ENCODE measurements at regions not wholly inside any gene's neighbourhood (a gene's known extent, or its start where the extent isn't known, plus 50 kb on each side); places are given as distances from the start of the nearest gene placed in this dataset.
"Not testable (repeated sequence)": the region's sequence is repeated elsewhere in the genome, so short reads cannot be mapped to it uniquely, and the experiment has no call there.

GRCh38 chr5:89178541-89178940, 295.6 kb upstream of the MEF2C start:
- H3K27me3 Mint-ChIP-seq (ENCODE audit: low read depth, unreplicated experiment), result no peaks in the 10 kb centered on the region
- Histone ChIP-seq H3K79me2 (ENCODE audit: insufficient read depth, low read length) (no peaks in the 10 kb centered on the region), H3K9ac (ENCODE audit: low read length) (no peak overlapping the region), H3K27me3 (ENCODE audit: insufficient read depth, low read length) (no peaks in the 10 kb centered on the region), H3K4me3 (ENCODE audit: insufficient read depth, low read depth, low read length) (no peak overlapping the region), H3K9me3 (ENCODE audit: insufficient read depth, low read depth, low read length) (no peaks in the 10 kb centered on the region), H3K4me1 (ENCODE audit: insufficient read depth, low read length) (no peaks in the 10 kb centered on the region), H3K27ac (ENCODE audit: low read depth, low read length) (no peak overlapping the region), H4K20me1 (ENCODE audit: insufficient read depth, low read length) (no peaks in the 10 kb centered on the region), H3K36me3 (ENCODE audit: insufficient read depth, low read length) (no peaks in the 10 kb centered on the region), H3K4me2 (ENCODE audit: low read length) (no peak overlapping the region), H2AFZ (ENCODE audit: low read depth, low read length) (no peak overlapping the region)
- H3K4me1 Mint-ChIP-seq (ENCODE audit: low read depth, unreplicated experiment), result peaks cover 3% of the 10 kb centered on the region
- FAIRE-seq, result no peak
- DNase-seq (ENCODE audit: low read depth), result no peak
- H3K27ac Mint-ChIP-seq (ENCODE audit: unreplicated experiment), result no peak overlapping the region
- H3K9me3 Mint-ChIP-seq (ENCODE audit: unreplicated experiment), result no peaks in the 10 kb centered on the region
- no peak for TF ChIP-seq EZH2 (IDR thresholded peaks at IDR 0.05; ENCODE audit: insufficient read depth, low read length)
- TF ChIP-seq CTCF (IDR thresholded peaks at IDR 0.05; ENCODE audit: insufficient read depth, low read depth, low read length), result no peak
- H3K4me3 Mint-ChIP-seq (ENCODE audit: unreplicated experiment), result no peak overlapping the region
- no peaks in the 10 kb centered on the region for H3K36me3 Mint-ChIP-seq (ENCODE audit: low read depth, unreplicated experiment)

DNA sequence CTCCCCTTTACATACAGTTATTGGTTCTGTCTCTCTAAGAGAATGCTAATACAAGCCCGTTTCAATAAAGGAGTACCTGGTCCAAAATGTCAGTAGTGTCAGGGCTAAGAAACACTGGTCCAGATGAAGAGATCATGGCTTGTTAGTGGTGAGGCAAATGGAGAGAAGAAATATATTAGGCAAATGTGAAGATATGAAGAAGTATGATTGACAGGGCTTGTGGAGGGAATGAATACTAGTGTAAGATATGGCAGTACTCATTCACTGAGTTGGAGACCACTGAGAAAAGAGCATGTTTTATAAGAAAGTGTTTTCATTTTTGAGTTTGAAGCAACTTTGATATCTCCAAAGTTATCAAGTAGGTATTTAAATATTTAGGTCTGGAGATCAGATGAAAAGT, 290.5 kb upstream of the MEF2C start:
- H3K27me3 Mint-ChIP-seq (ENCODE audit: low read depth, unreplicated experiment), result no peaks in the 10 kb centered on the region
- Histone ChIP-seq H3K4me2 (ENCODE audit: low read length) (no peak overlapping the region), H3K27me3 (ENCODE audit: insufficient read depth, low read length) (no peaks in the 10 kb centered on the region), H3K79me2 (ENCODE audit: insufficient read depth, low read length) (no peaks in the 10 kb centered on the region), H3K4me1 (ENCODE audit: insufficient read depth, low read length) (no peaks in the 10 kb centered on the region), H3K36me3 (ENCODE audit: insufficient read depth, low read length) (no peaks in the 10 kb centered on the region), H4K20me1 (ENCODE audit: insufficient read depth, low read length) (no peaks in the 10 kb centered on the region), H2AFZ (ENCODE audit: low read depth, low read length) (no peak overlapping the region), H3K9me3 (ENCODE audit: insufficient read depth, low read depth, low read length) (no peaks in the 10 kb centered on the region), H3K9ac (ENCODE audit: low read length) (no peak overlapping the region), H3K4me3 (ENCODE audit: insufficient read depth, low read depth, low read length) (no peak overlapping the region), H3K27ac (ENCODE audit: low read depth, low read length) (no peak overlapping the region)
- H3K4me3 Mint-ChIP-seq (ENCODE audit: unreplicated experiment), result no peak overlapping the region
- H3K4me1 Mint-ChIP-seq (ENCODE audit: low read depth, unreplicated experiment), result no peaks in the 10 kb centered on the region
- TF ChIP-seq CTCF (IDR thresholded peaks at IDR 0.05; ENCODE audit: insufficient read depth, low read depth, low read length), result no peak
- no peak for TF ChIP-seq EZH2 (IDR thresholded peaks at IDR 0.05; ENCODE audit: insufficient read depth, low read length)
- no peaks in the 10 kb centered on the region for H3K9me3 Mint-ChIP-seq (ENCODE audit: unreplicated experiment)
- no peak for DNase-seq (ENCODE audit: low read depth)
- no peak for FAIRE-seq
- H3K36me3 Mint-ChIP-seq (ENCODE audit: low read depth, unreplicated experiment), result no peaks in the 10 kb centered on the region
- no peak overlapping the region for H3K27ac Mint-ChIP-seq (ENCODE audit: unreplicated experiment)

DNA sequence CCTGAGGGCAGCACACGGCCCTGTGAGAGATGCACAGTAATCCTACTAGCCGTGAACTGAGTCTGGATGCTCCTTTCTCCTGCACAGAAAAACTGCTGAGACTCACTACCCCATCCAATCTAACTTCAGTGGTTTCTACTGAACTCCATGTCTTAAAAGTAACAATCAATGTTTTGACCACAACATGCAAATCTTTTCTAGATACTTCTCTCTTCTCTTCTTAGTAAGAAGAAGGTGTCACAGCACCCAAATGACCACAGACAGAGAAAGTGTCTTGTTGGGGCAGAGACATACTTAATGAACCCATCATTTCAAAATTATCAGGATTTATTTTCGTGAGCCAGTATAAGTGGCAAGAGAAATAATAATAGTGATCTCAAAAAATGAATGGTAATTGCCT, 285.8 kb upstream of the MEF2C start:
- H3K4me1 Mint-ChIP-seq (ENCODE audit: low read depth, unreplicated experiment), result no peaks in the 10 kb centered on the region
- no peak overlapping the region for H3K27ac Mint-ChIP-seq (ENCODE audit: unreplicated experiment)
- peaks cover 3% of the 10 kb centered on the region for H3K9me3 Mint-ChIP-seq (ENCODE audit: unreplicated experiment)
- no peak overlapping the region for H3K4me3 ChIP-seq (ENCODE audit: insufficient read depth, low read depth, low read length)
- no peaks in the 10 kb centered on the region for H3K9me3 ChIP-seq (ENCODE audit: insufficient read depth, low read depth, low read length)
- no peaks in the 10 kb centered on the region for H3K4me1 ChIP-seq (ENCODE audit: insufficient read depth, low read length)
- DNase-seq (ENCODE audit: low read depth), result no peak
- H4K20me1 ChIP-seq (ENCODE audit: insufficient read depth, low read length), result no peaks in the 10 kb centered on the region
- no peak for TF ChIP-seq EZH2 (IDR thresholded peaks at IDR 0.05; ENCODE audit: insufficient read depth, low read length)
- no peak for TF ChIP-seq CTCF (IDR thresholded peaks at IDR 0.05; ENCODE audit: insufficient read depth, low read depth, low read length)
- no peaks in the 10 kb centered on the region for H3K36me3 Mint-ChIP-seq (ENCODE audit: low read depth, unreplicated experiment)
- FAIRE-seq, result peak; percentile 41
- H3K36me3 ChIP-seq (ENCODE audit: insufficient read depth, low read length), result no peaks in the 10 kb centered on the region
- H2AFZ ChIP-seq (ENCODE audit: low read depth, low read length), result no peak overlapping the region
- H3K27me3 Mint-ChIP-seq (ENCODE audit: low read depth, unreplicated experiment), result no peaks in the 10 kb centered on the region
- no peak overlapping the region for H3K27ac ChIP-seq (ENCODE audit: low read depth, low read length)
- H3K79me2 ChIP-seq (ENCODE audit: insufficient read depth, low read length), result no peaks in the 10 kb centered on the region
- H3K27me3 ChIP-seq (ENCODE audit: insufficient read depth, low read length), result no peaks in the 10 kb centered on the region
- no peak overlapping the region for H3K9ac ChIP-seq (ENCODE audit: low read length)
- H3K4me2 ChIP-seq (ENCODE audit: low read length), result no peak overlapping the region
- H3K4me3 Mint-ChIP-seq (ENCODE audit: unreplicated experiment), result no peak overlapping the region

DNA sequence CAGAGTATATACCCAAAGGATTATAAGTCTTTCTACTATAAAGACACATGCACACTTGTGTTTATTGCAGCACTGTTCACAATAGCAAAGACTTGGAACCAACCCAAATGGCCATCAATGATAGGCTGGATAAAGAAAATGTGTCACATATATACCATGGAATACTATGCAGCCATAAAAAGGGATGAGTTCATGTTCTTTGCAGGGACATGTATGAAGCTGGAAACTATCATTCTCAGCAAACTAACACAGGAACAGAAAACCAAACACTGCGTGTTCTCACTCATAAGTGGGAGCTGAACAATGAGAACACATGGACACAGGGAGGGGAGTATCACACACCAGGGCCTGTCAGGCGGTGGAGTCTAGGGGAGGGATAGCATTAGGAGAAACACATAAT, 281.7 kb upstream of the MEF2C start:
- H3K27ac Mint-ChIP-seq (ENCODE audit: unreplicated experiment); H3K27me3 Mint-ChIP-seq (ENCODE audit: low read depth, unreplicated experiment); H3K9me3 ChIP-seq (ENCODE audit: insufficient read depth, low read depth, low read length); H3K4me1 Mint-ChIP-seq (ENCODE audit: low read depth, unreplicated experiment); H3K4me2 ChIP-seq (ENCODE audit: low read length); H3K4me3 ChIP-seq (ENCODE audit: insufficient read depth, low read depth, low read length); H3K4me1 ChIP-seq (ENCODE audit: insufficient read depth, low read length); H3K36me3 ChIP-seq (ENCODE audit: insufficient read depth, low read length); H3K27ac ChIP-seq (ENCODE audit: low read depth, low read length); H3K27me3 ChIP-seq (ENCODE audit: insufficient read depth, low read length); DNase-seq (ENCODE audit: low read depth); H3K9ac ChIP-seq (ENCODE audit: low read length); H2AFZ ChIP-seq (ENCODE audit: low read depth, low read length); H3K79me2 ChIP-seq (ENCODE audit: insufficient read depth, low read length); H4K20me1 ChIP-seq (ENCODE audit: insufficient read depth, low read length); FAIRE-seq; H3K36me3 Mint-ChIP-seq (ENCODE audit: low read depth, unreplicated experiment); H3K4me3 Mint-ChIP-seq (ENCODE audit: unreplicated experiment): not testable (repeated sequence)
- H3K9me3 Mint-ChIP-seq (ENCODE audit: unreplicated experiment), result peaks cover 15% of the 10 kb centered on the region
